HG02981 (cell line): ENCODE measurements at regions not wholly inside any gene's neighbourhood (a gene's known extent, or its start where the extent isn't known, plus 50 kb on each side); places are given as distances from the start of the nearest gene placed in this dataset.

Experiments
- ATAC-seq: cut with Tn5 transposase; IDR thresholded peaks from one replicate; pipeline ENCODE4 v1.9.1; 2021; ENCODE audit warnings: mild to moderate bottlenecking, moderate library complexity; ENCODE audit not compliant: unreplicated experiment

DNA sequence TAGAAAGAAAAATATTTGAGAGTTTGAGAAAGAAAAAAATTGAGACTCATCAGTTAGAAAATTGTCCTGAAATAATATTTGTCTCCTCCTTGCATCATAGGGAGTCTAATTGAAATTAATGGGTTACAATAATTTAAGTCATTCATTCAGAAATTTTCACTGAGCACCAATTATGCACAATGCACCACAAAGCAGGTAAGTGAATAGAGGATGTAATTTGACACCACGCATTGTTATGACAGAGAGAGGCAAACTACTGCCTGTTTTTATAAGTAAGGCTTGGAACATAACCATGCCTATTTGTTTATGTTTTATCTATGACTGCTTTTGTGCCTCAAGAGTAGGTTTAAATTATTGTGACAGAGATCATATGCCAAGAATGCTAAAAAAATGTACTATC lies 537.9 kb upstream of the FAT3 start:
- ATAC-seq, result no peak

DNA sequence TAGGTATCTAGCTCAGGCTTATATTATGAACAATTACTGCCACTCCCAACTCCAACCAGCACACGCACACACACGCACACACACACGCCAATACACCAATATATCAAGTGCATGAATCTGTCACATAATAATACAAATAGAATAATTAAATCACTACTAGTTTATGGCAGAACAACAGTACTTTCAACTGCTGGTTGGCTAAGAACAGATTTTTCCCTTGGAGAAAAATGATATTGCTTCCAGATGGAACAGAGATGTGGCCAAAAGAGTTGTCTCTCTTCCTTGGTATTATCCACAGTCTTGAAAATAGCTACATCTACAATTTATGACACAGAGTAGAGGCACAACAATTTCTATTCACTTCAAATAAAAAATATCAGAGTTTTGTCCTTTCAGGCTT lies 538.3 kb upstream of the FAT3 start:
- ATAC-seq, result no peak

DNA sequence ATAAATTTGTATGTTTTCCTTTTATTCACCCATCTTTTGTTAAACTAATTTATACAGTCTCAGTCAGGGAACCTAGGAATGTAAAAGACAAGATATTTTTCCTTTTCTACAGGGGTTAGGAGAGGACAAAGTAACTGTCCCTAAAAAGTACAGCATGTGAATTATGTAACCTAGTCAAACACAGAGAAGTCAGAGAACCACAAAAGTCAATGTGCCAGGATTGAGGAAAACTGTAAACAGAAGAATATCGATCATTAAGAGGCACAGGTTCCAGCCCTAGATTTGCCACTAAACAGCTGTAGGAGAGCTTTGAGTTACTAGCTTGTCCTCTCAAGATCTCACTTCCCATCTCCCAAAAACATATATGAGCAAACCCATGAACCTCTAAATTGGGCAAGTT lies 550.9 kb upstream of the FAT3 start:
- ATAC-seq, result no peak

DNA sequence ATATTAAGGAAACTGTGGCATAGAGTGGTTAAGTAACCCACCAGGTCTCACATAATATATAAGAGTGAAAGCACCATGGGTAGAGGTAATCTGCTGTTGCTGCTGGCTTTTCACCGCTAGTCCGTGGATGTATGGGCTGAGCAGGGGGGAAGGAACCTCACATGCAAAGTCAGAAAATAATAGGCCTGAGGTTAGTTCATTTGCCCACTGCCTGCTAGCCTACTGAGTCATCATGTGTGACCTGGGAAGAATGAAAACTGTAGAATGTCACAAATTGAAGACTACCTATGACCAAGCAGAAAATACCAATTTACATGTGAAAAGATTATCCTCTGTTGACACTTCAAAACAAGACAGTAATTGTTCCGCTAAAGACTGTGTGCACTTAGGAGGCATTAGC lies 560.1 kb upstream of the FAT3 start:
- no peak for ATAC-seq

DNA sequence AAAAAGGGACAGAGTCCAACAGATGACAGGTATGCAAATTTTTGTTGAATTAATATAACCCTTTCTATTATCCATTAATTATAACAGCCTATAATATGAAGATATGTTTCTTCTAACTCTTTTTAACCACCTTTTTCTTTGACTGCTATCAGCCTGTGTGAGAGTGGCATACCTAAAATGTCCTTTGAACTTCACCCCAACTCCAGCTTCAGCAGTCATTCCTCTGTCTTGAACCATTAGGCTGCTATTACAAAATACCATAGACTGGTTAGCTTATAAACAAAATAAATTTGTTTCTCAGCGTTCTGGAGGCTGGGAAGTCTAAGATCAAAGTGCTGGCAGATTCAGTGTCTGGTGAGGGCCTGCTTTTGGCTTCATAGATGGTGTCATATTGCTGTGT lies 564.6 kb upstream of the FAT3 start:
- no peak for ATAC-seq

DNA sequence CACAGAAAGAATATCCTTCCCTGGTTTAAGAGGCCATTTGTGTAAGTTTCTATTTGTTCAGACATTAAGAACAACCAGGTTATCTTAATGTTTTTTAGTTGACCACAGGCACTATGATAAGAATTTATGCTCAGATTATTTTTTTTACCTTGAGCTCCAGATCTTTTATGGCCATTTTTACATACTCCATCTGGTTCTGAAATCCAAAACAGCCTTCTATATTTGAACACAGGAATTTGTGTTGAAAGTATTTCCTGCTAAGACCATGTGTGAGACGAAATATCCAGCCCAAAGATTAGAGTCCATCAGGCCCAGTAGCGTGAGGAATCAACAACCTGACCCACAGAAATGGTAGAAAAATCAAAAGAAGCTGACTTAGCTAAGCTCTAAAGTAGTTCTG lies 569.9 kb upstream of the FAT3 start:
- no peak for ATAC-seq

DNA sequence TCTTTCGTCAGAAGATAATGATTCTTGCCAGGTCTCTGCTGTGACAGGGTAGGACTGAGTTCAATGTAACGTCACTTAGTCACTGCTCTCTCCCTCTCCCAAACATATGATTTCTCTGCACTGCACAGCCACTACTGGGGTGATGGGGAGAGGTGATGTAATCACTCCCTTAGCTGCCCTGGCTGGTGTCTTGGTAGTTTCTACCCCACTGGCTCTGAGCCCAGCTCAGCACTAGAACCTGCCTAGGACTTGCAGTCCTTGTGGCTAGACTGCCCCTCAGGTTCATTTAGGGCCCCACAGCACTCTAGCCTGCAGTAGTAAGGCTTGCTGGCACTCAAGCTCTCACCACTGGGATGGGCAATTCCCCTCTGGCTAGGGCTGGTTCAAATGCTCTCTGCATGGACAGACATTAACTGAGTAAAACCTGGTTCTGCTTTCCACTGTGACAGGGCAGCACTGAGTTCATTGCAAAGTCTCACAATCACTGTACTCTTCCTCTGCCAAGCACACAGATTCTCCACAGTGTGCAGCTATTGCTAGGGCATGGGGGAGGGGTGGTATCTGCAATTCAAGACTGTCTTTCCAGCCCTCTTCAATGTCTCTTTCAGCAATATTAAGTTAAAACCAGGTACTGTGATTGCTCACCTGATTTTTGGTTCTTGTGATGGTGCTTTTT lies 571.4 kb upstream of the FAT3 start:
- no peak for ATAC-seq

DNA sequence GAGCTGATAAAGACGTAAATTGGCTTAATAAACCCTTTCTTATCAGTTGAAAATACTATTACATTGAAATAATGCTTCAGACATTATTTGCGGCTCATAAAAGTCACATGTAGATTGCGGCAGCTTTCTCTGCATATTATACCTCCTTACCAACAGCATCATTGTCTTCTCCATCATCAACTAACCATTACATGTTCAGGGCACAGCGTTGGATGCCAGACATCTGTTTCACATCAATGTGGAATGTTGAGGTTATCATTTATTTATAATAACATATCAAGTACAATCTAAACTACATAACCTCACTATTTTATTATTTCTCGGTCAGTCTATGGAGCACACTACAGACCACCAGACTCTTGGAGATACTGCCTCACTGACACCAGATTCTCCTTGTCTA lies 573.8 kb upstream of the FAT3 start:
- ATAC-seq, result no peak

DNA sequence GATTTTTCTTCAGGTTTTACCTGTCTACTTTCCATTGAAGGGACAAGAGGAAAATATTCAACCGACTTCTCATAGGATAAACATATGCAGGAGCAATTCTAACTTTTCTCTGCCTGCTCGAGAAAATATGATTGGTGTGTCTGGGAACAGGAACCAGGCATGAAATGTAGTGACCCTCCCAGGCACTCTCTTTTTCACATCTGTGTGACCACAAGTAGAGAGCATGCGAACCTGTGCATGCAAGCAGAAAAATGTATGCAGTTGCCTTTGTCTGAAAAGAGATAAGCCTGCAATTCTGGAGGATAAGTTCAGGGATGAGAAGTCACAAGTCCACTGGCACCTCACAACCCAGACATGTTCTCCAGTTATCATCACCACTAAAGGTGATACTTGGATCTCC lies 583.5 kb upstream of the FAT3 start:
- ATAC-seq, result peak; percentile 62

DNA sequence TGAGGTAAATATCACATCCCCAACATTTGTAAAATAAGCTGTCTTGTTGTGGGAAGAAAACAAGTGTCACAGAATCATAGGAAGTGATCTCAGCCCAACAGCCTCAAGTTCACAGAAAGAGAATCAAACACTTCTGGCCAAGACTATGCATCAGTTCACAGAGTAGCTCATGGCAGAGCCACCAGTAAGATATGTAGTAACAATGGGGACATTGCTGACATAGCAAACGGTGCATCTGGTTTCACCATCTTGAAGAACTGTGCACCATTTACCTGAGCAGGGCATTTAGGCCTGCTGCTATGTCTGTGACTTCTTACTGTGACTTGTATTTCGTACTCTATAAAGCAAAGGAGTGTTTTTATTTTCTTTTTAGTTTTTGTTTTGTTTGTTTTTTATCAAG lies 585.3 kb upstream of the FAT3 start:
- no peak for ATAC-seq

DNA sequence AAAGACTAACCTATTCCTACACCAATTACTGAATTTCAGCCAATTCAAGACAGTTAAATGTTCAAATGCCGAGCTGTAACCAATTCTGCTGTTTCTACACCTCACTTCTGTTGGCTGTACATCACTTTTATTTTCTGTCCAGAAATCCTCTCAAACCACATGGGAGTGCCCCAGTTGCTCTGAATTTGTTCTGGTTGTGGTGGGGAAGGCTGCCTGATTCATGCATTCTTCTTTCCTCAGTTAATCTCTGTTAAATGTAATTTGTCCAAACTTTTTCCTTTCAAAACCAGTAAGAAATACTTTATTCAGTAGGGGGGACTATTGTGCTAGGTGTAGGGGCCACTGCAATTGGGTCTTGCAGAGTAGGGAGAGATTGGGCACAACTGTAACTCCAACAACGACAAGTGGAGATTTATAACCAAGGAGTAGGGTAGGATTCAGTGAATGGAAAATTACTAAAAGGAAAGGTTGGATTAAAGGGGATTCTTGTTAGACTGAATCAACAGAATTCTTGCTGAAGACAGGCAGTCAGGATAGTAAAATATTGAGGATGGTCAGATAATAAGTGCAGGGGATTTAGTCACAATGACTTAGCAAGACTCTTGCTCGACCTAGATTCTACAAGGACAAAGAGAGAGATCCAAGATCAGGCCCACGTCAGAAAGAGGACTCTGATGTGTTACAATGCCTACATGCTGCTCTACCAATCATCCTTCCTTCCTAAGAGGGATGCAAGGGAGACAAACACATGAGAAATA lies 593.5 kb upstream of the FAT3 start:
- no peak for ATAC-seq

DNA sequence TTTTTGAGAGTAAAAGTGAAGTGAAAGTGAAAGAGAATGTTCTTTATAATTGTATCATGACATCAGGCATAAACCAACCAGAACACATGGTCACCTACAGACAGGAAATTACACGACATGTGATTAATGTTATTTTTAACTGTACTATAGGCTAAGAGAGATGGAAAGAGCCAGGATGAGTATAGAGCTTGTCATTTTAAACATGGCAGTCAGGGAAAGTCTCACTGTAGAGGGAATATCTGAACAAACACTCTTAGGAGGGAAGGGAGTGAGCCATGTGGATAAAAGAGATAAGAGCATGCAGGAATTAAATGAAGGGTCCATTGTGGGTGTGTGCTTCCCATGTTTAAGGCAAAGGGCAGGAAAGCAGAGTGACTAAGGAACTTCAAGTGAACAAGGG lies 599.1 kb upstream of the FAT3 start:
- no peak for ATAC-seq

DNA sequence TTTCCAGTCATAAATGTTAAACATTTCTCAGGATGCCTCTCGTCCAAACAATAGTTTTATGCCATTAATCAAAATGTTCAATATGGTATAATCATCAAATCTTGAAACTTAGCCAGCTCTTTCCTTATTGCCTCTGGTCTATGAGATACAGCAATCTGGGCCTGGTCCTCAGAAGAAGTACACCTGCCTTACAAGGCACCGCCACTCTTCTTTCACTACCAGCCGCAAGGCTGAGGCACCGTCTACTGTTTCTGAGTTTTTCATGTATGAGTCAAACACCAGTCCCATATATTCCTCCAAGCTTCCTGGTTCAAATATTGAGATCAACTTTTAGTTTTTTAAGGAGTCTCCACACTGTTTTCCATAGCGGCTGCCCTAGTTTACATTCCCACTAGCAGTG lies 600.6 kb upstream of the FAT3 start:
- no peak for ATAC-seq

DNA sequence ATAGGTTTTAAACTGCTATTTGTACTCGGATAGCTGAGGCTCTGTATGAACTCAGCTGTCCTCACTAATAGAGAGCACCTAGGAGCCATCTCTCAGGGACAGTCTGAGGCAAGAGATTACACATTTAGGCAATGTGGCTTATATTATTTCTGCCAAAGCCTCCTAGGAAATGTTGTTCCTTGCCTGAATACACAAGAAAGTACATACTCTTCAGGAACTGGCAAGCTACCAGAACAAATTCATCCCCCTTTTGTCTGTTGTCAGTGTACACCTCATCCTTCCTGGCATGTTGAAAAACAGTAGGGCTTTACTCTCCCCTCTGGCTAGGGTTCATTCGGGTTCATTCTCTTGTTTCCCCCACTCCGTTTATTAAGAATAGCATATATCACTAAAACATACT lies 615.9 kb upstream of the FAT3 start:
- no peak for ATAC-seq

DNA sequence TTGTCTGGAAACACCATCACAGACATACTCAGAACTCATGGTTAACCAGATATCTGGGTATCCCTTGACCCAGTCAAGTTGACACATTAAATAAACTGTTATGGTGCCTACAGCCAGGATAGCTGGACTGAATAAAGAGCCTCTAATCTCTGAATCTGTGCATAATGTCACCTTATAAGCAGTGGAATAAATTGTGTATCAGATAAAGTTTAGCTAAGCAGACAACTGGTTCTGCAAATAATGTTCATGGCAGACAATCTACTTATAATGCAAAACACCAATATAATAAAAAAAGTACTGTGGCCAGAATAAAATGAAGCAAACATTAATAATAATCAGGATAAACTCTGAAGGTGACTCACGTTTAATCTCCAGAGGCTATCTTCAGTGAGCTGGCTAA lies 628.5 kb upstream of the FAT3 start:
- no peak for ATAC-seq

DNA sequence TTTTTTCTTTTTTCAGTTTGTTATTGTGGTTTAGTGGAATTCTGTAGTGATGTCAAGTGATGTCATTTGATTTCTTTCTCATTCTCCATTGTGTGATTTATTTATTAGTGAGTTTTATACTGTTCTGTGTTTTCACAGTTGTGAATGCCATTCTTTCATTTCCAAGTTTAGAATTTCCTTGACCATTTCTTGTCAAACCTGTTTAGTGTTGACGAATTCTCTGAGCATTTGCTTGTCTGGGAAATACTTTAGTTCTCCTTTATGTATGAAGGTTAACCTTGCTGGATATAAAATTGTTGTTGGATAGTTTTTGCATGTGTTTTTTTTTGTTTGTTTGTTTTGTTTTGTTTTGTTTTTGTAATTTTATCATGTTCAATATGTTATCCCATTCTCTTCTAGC lies 633.6 kb upstream of the FAT3 start:
- ATAC-seq, result no peak

DNA sequence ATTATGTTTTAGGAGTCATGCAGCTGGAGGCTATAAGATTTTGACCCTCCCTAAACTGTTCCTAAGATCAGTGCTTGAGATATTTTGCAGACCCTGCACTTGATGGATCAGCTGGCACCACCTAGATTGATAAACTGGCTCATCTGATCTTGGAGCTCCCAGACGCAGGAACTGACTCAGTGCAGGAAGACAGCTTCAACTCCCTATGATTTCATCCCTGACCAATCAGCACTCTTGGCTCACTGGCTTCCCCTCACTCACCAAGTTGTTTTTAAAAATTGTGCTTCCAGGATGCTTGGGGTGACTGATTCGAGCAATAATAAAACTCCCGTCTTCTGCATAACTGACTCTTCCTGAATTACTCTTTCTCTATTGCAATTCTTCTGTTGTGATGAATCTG lies 637.5 kb upstream of the FAT3 start:
- ATAC-seq, result no peak

DNA sequence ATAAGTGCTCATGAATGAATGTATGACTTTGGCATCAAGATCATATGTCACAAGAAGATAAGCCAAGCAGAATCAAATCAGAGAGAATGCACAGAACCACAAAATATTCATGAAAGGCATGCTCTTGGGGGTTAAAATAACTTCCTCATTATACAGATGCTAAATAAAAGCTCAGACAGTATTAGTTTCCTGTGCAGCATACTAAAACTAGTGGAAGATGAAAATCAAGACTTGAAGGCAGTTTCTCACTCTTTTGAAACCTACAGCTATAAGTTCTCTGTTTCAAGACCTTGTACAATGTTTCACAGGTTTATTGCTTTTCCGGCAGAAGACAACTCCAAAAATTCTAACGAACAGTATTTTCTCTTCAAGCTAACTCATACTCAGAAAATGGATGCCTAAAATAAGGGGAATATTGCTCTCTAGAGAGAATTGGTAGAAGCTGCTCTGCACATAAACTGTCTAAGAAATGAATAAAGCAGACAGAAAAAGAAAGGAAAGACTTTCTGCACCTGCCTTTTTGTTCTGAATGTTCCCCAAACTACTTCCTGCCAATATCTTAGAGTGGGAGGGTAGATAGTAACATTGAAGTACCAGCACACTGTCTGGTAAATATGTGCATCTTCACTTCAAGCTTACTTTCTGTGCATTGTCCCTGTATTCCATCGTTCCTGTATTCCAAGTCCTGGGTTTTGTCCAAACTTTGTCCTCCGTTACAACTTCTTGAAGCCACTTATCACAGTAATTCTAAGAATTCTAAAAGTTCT lies 639.4 kb upstream of the FAT3 start:
- ATAC-seq, result no peak

DNA sequence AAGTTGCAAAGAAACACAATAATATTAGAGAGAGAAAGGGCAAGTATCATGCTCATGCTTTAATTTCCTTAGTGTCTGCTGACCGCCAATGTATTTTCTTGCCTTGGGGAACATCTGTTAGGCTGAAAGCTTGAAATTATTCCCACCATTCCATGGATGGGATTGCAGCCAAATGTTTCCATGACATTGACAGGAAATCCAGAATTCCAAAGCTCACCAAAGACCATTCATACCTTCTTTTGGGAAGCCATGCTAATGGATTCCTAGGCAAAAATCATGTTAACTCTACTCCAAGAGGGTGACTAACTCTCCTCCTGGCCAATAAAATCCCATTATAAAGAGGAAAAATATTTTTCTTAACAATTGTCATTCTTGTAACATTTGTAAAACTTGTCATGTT lies 661.4 kb upstream of the FAT3 start:
- no peak for ATAC-seq

DNA sequence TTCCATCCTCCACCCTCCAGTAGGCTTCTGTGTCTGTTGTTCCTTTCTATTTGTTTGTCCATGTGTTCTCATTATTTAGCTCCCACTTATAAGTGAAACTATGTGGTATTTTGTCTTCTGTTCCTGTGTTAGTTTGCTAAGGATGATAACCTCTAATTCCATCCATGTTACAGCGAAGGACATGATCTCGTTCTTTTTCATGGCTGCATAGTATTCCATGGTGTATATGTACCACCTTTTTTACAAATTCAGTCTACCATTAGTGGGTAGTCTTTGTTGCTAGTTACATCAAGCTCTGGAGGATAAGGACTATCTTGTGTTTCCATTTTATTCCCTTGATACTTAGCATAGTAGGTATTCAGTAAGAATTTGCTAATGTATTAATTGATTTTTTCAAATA lies 664.2 kb upstream of the FAT3 start:
- no peak for ATAC-seq

DNA sequence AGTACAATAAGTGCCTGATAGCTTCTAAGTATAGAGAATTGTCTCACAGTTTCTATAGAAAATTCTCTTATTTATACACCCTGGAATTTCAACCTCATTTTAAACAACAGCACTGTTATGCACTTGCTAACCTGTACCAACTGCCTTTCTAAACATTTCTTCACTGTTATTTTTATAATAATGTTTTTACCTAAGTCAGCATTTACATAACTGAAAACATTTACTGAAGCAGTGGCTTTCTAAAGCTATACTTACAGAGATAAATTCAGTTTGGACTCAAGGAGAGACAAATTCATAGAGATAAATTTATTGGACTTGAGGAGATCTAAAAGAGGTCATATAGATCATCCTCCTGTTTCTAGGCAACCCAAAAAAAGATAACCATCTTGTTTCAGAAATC lies 686.6 kb upstream of the FAT3 start:
- no peak for ATAC-seq

DNA sequence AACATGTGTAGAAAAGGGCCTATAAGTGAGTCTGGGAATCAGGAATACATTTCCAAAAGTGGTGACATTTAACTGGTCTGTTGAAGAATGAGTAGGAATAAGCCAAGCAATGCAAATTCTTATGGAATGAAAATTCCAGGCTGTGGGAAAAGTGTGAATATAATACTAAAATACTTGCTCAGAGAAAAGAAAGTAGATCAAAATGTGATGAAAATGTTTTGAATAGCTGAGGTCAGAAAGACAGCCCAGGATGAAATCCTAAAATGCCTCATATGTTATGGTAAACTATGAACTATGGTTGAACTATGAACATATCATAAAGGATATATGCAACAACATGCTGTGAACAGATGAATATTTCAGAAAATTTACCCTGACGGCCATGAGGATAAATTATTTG lies 688.3 kb upstream of the FAT3 start:
- ATAC-seq, result no peak
